ENCODE measurements at regions not wholly inside any gene's neighbourhood (a gene's known extent, or its start where the extent isn't known, plus 50 kb on each side); places are given as distances from the start of the nearest gene placed in this dataset.
"Not testable (repeated sequence)": the region's sequence is repeated elsewhere in the genome, so short reads cannot be mapped to it uniquely, and the experiment has no call there.

GRCh38 chr13:90826688-90827087 lies 520.8 kb upstream of the MIR17HG start:
- DNase-seq (ENCODE audit: insufficient read length) (no peak), FAIRE-seq (no peak)
- no peak for TF ChIP-seq TAF1 (IDR thresholded peaks at IDR 0.05; ENCODE audit: borderline replicate concordance, low read depth, low read length)
- TF ChIP-seq POLR2AphosphoS5 (IDR thresholded peaks at IDR 0.05; ENCODE audit: low read depth, low read length) = no peak
- TF ChIP-seq POLR2A (IDR thresholded peaks at IDR 0.05; ENCODE audit: low read depth, low read length) = no peak

GRCh38 chr13:90830782-90831181 lies 516.7 kb upstream of the MIR17HG start:
- no peak for TF ChIP-seq POLR2AphosphoS5 (IDR thresholded peaks at IDR 0.05; ENCODE audit: low read depth, low read length)
- no peak for TF ChIP-seq POLR2A (IDR thresholded peaks at IDR 0.05; ENCODE audit: low read depth, low read length)
- no peak for TF ChIP-seq TAF1 (IDR thresholded peaks at IDR 0.05; ENCODE audit: borderline replicate concordance, low read depth, low read length)
- FAIRE-seq = no peak
- no peak for DNase-seq (ENCODE audit: insufficient read length)

- FAIRE-seq (no peak), DNase-seq (ENCODE audit: insufficient read length) (no peak)
- TF ChIP-seq POLR2A (IDR thresholded peaks at IDR 0.05; ENCODE audit: low read depth, low read length) = no peak
- no peak for TF ChIP-seq TAF1 (IDR thresholded peaks at IDR 0.05; ENCODE audit: borderline replicate concordance, low read depth, low read length)
- no peak for TF ChIP-seq POLR2AphosphoS5 (IDR thresholded peaks at IDR 0.05; ENCODE audit: low read depth, low read length)
Measured at GRCh38 chr13:90833951-90834350, 513.5 kb upstream of the MIR17HG start.

- TF ChIP-seq TAF1 (IDR thresholded peaks at IDR 0.05; ENCODE audit: borderline replicate concordance, low read depth, low read length) (no peak), POLR2AphosphoS5 (IDR thresholded peaks at IDR 0.05; ENCODE audit: low read depth, low read length) (no peak), POLR2A (IDR thresholded peaks at IDR 0.05; ENCODE audit: low read depth, low read length) (no peak)
- FAIRE-seq = no peak
- DNase-seq (ENCODE audit: insufficient read length) = no peak
Measured at GRCh38 chr13:90834700-90835099, 512.8 kb upstream of the MIR17HG start.

GRCh38 chr13:90835826-90836225 lies 511.7 kb upstream of the MIR17HG start:
- TF ChIP-seq POLR2AphosphoS5 (IDR thresholded peaks at IDR 0.05; ENCODE audit: low read depth, low read length) = no peak
- no peak for TF ChIP-seq POLR2A (IDR thresholded peaks at IDR 0.05; ENCODE audit: low read depth, low read length)
- no peak for TF ChIP-seq TAF1 (IDR thresholded peaks at IDR 0.05; ENCODE audit: borderline replicate concordance, low read depth, low read length)
- DNase-seq (ENCODE audit: insufficient read length) (no peak), FAIRE-seq (no peak)

- no peak for FAIRE-seq
- no peak for DNase-seq (ENCODE audit: insufficient read length)
- TF ChIP-seq TAF1 (IDR thresholded peaks at IDR 0.05; ENCODE audit: borderline replicate concordance, low read depth, low read length) (no peak), POLR2A (IDR thresholded peaks at IDR 0.05; ENCODE audit: low read depth, low read length) (no peak), POLR2AphosphoS5 (IDR thresholded peaks at IDR 0.05; ENCODE audit: low read depth, low read length) (no peak)
Measured at GRCh38 chr13:90838317-90838960, 509.0 kb upstream of the MIR17HG start.

GRCh38 chr13:90839061-90839460 lies 508.4 kb upstream of the MIR17HG start:
- DNase-seq (ENCODE audit: insufficient read length) (no peak), FAIRE-seq (no peak)
- no peak for TF ChIP-seq TAF1 (IDR thresholded peaks at IDR 0.05; ENCODE audit: borderline replicate concordance, low read depth, low read length)
- TF ChIP-seq POLR2A (IDR thresholded peaks at IDR 0.05; ENCODE audit: low read depth, low read length) = no peak
- TF ChIP-seq POLR2AphosphoS5 (IDR thresholded peaks at IDR 0.05; ENCODE audit: low read depth, low read length) = no peak

- DNase-seq (ENCODE audit: insufficient read length) (no peak), FAIRE-seq (no peak)
- TF ChIP-seq POLR2AphosphoS5 (IDR thresholded peaks at IDR 0.05; ENCODE audit: low read depth, low read length) (no peak), POLR2A (IDR thresholded peaks at IDR 0.05; ENCODE audit: low read depth, low read length) (no peak), TAF1 (IDR thresholded peaks at IDR 0.05; ENCODE audit: borderline replicate concordance, low read depth, low read length) (no peak)
Measured at GRCh38 chr13:90846936-90847335, 500.6 kb upstream of the MIR17HG start.

GRCh38 chr13:90853666-90854065 lies 493.8 kb upstream of the MIR17HG start:
- DNase-seq (ENCODE audit: insufficient read length); FAIRE-seq: not testable (repeated sequence)

- DNase-seq (ENCODE audit: insufficient read length) (no peak), FAIRE-seq (no peak)
- TF ChIP-seq POLR2A (IDR thresholded peaks at IDR 0.05; ENCODE audit: low read depth, low read length) = no peak
- TF ChIP-seq POLR2AphosphoS5 (IDR thresholded peaks at IDR 0.05; ENCODE audit: low read depth, low read length) = no peak
- TF ChIP-seq TAF1 (IDR thresholded peaks at IDR 0.05; ENCODE audit: borderline replicate concordance, low read depth, low read length) = no peak
Measured at GRCh38 chr13:90857921-90858320, 489.6 kb upstream of the MIR17HG start.

- TF ChIP-seq TAF1 (IDR thresholded peaks at IDR 0.05; ENCODE audit: borderline replicate concordance, low read depth, low read length) (no peak), POLR2AphosphoS5 (IDR thresholded peaks at IDR 0.05; ENCODE audit: low read depth, low read length) (no peak), POLR2A (IDR thresholded peaks at IDR 0.05; ENCODE audit: low read depth, low read length) (no peak)
- FAIRE-seq = no peak
- no peak for DNase-seq (ENCODE audit: insufficient read length)
Measured at GRCh38 chr13:90866006-90866405, 481.5 kb upstream of the MIR17HG start.

- FAIRE-seq = peak; percentile 78
- no peak for DNase-seq (ENCODE audit: insufficient read length)
- TF ChIP-seq TAF1 (IDR thresholded peaks at IDR 0.05; ENCODE audit: borderline replicate concordance, low read depth, low read length) (no peak), POLR2A (IDR thresholded peaks at IDR 0.05; ENCODE audit: low read depth, low read length) (no peak), POLR2AphosphoS5 (IDR thresholded peaks at IDR 0.05; ENCODE audit: low read depth, low read length) (no peak)
Measured at GRCh38 chr13:90867336-90867683, 480.2 kb upstream of the MIR17HG start.

Measured in GM12892 (cell line).